ENCODE measurements at regions not wholly inside any gene's neighbourhood (a gene's known extent, or its start where the extent isn't known, plus 50 kb on each side); places are given as distances from the start of the nearest gene placed in this dataset.
A peak's percentile ranks its signal among the peaks of the same experiment; 100 is the strongest.

DNA sequence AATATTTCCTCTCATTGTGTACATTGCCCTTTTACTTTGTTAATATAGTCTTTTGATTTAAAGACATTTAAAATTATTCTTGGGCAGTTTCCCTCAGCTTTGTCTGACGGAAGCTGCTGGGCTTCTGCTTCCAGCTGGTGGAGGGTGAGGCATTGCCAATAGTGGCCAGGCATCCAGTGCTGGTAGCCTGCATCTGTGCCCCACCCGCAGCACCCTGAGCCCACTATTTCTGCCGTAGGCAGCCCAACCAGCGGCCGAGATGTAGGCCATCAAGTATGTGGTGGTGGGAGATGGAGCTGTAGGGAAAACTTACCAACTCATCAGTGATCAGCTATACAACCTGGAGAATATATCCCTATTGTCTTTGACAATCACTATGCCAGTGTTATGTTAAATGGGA, 226.0 kb upstream of the SYNCRIP start:
- DNase-seq (ENCODE audit: low spot score) (no peak), ATAC-seq (ENCODE audit: low read depth) (no peak)
- Histone ChIP-seq H3K4me1 (ENCODE audit: insufficient read depth, poor library complexity, severe bottlenecking) (peaks cover 19% of the 10 kb centered on the region), H3K27me3 (ENCODE audit: insufficient read depth, poor library complexity, severe bottlenecking) (no peaks in the 10 kb centered on the region), H3K9me3 (ENCODE audit: severe bottlenecking) (no peaks in the 10 kb centered on the region), H3K27ac (ENCODE audit: poor library complexity, severe bottlenecking) (no peak overlapping the region), H3K36me3 (ENCODE audit: low read depth) (no peaks in the 10 kb centered on the region), H3K4me3 (ENCODE audit: severe bottlenecking) (no peak overlapping the region)
- TF ChIP-seq, protein P1, sequence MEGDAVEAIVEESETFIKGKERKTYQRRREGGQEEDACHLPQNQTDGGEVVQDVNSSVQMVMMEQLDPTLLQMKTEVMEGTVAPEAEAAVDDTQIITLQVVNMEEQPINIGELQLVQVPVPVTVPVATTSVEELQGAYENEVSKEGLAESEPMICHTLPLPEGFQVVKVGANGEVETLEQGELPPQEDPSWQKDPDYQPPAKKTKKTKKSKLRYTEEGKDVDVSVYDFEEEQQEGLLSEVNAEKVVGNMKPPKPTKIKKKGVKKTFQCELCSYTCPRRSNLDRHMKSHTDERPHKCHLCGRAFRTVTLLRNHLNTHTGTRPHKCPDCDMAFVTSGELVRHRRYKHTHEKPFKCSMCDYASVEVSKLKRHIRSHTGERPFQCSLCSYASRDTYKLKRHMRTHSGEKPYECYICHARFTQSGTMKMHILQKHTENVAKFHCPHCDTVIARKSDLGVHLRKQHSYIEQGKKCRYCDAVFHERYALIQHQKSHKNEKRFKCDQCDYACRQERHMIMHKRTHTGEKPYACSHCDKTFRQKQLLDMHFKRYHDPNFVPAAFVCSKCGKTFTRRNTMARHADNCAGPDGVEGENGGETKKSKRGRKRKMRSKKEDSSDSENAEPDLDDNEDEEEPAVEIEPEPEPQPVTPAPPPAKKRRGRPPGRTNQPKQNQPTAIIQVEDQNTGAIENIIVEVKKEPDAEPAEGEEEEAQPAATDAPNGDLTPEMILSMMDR (IDR thresholded peaks at IDR 0.05; ENCODE audit: poor library complexity, severe bottlenecking) = no peak

GRCh38 chr6:85867595-85867994, 224.9 kb upstream of the SYNCRIP start:
- peaks cover 19% of the 10 kb centered on the region for H3K4me1 ChIP-seq (ENCODE audit: insufficient read depth, poor library complexity, severe bottlenecking)
- DNase-seq (ENCODE audit: low spot score) (no peak), ATAC-seq (ENCODE audit: low read depth) (no peak)
- H3K27me3 ChIP-seq (ENCODE audit: insufficient read depth, poor library complexity, severe bottlenecking) = no peaks in the 10 kb centered on the region
- H3K27ac ChIP-seq (ENCODE audit: poor library complexity, severe bottlenecking) = no peak overlapping the region
- no peaks in the 10 kb centered on the region for H3K36me3 ChIP-seq (ENCODE audit: low read depth)
- no peaks in the 10 kb centered on the region for H3K9me3 ChIP-seq (ENCODE audit: severe bottlenecking)
- TF ChIP-seq, protein P1 (IDR thresholded peaks at IDR 0.05; ENCODE audit: poor library complexity, severe bottlenecking) = no peak
- no peak overlapping the region for H3K4me3 ChIP-seq (ENCODE audit: severe bottlenecking)

DNA sequence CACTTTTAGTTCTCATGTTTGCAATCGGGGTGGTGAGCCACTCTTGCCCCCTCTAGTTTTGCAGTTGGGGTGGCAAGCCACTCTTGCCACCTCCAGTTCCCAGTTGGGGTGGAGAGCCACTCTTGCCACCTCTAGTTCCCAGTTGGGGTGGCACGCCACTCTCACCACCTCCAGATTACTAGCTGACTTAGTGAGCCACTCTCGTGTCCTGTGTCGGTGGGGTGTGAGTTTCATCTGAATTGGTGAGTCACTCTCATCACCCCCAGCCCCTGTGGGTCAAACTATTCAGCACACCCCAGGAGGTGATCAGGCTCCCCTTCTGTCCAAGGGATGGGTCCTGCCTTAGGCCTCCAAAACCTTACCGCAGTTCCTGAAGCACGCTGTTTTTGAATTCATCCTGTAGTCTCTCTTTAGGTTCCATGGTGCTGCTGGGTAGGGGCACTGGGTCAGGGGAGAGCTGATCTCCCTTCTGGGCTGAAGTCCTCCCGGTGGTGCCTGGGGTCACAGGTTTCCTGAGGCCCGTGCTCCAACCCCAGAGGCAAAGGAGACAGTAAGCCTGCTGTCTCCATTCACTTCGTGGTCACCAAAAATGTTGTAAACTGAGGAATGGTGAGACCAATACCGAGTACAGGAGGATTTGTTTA, 224.2 kb upstream of the SYNCRIP start:
- no peak overlapping the region for H3K27ac ChIP-seq (ENCODE audit: poor library complexity, severe bottlenecking)
- H3K36me3 ChIP-seq (ENCODE audit: low read depth) = no peaks in the 10 kb centered on the region
- H3K4me1 ChIP-seq (ENCODE audit: insufficient read depth, poor library complexity, severe bottlenecking) = peaks cover 19% of the 10 kb centered on the region
- no peaks in the 10 kb centered on the region for H3K27me3 ChIP-seq (ENCODE audit: insufficient read depth, poor library complexity, severe bottlenecking)
- no peaks in the 10 kb centered on the region for H3K9me3 ChIP-seq (ENCODE audit: severe bottlenecking)
- no peak for ATAC-seq (ENCODE audit: low read depth)
- no peak for DNase-seq (ENCODE audit: low spot score)
- H3K4me3 ChIP-seq (ENCODE audit: severe bottlenecking) = no peak overlapping the region
- TF ChIP-seq, protein P1 (IDR thresholded peaks at IDR 0.05; ENCODE audit: poor library complexity, severe bottlenecking) = no peak

GRCh38 chr6:85866370-85866730, 223.7 kb upstream of the SYNCRIP start:
- Histone ChIP-seq H3K9me3 (ENCODE audit: severe bottlenecking) (no peaks in the 10 kb centered on the region), H3K27ac (ENCODE audit: poor library complexity, severe bottlenecking) (no peak overlapping the region), H3K4me3 (ENCODE audit: severe bottlenecking) (peak overlapping the region; percentile 26), H3K36me3 (ENCODE audit: low read depth) (no peaks in the 10 kb centered on the region), H3K27me3 (ENCODE audit: insufficient read depth, poor library complexity, severe bottlenecking) (no peaks in the 10 kb centered on the region), H3K4me1 (ENCODE audit: insufficient read depth, poor library complexity, severe bottlenecking) (peaks cover 19% of the 10 kb centered on the region)
- ATAC-seq (ENCODE audit: low read depth) = peak; percentile 44
- TF ChIP-seq, protein P1 (IDR thresholded peaks at IDR 0.05; ENCODE audit: poor library complexity, severe bottlenecking) = no peak
- DNase-seq (ENCODE audit: low spot score) = no peak

Measured in RWPE2 (cell line).